SK-N-SH (cell line): ENCODE measurements at regions not wholly inside any gene's neighbourhood (a gene's known extent, or its start where the extent isn't known, plus 50 kb on each side); places are given as distances from the start of the nearest gene placed in this dataset.

Source experiments
- CTCF ChIA-PET: fragments of 300-600, 350-600 bp; formaldehyde crosslinking; extraction: SDS; loops from one replicate; lab custom pipeline; 2021; lab: Yijun Ruan, JAX
- POLR2A ChIA-PET: fragments of 350-600 bp; sonication (Branson Sonifier 250); formaldehyde crosslinking; extraction: SDS; loops from one replicate; lab custom pipeline; 2020; ENCODE audit warnings: antibody characterized with exemption, inconsistent platforms; lab: Yijun Ruan, JAX
- DNase-seq: peaks from one replicate; pipeline ENCODE4 v3.0.0; 2012
- H2AFZ ChIP-seq: fragments of 200-600 bp; sonication (generic); 2 replicates; pipeline ENCODE4 v1.8.1; 2016; ENCODE audit warnings: antibody characterized with exemption, mild to moderate bottlenecking, low read depth
- H3F3A ChIP-seq: fragments of 200-600 bp; sonication (generic); replicated peaks from 2 replicates; pipeline ENCODE3; 2016; ENCODE audit warnings: antibody characterized with exemption, mild to moderate bottlenecking; ENCODE audit not compliant: insufficient read depth
- H3K27ac ChIP-seq, 2 experiments: fragments of 200-500 bp in 1 of 2; fragments of 200-600 bp in 1 of 2; sonication (Bioruptor generic) in 1 of 2; sonication (generic), shearing (Covaris generic) in 1 of 2; 2 replicates each; pipeline versions ENCODE4 v1.5.1 to v1.6.1; 2014 to 2016; ENCODE audit warnings: low read depth in 2 of 2, inconsistent platforms in 1 of 2, low read length in 1 of 2, mild to moderate bottlenecking in 1 of 2, mixed read lengths in 1 of 2
- H3K27me3 ChIP-seq: fragments of 200-600 bp; sonication (generic), shearing (Covaris generic); 2 replicates; pipeline ENCODE4 v1.6.1; 2016; ENCODE audit warnings: mixed run types; ENCODE audit not compliant: insufficient read depth
- H3K36me3 ChIP-seq, 2 experiments: fragments of 200-500 bp in 1 of 2; fragments of 200-600 bp in 1 of 2; sonication (Bioruptor generic) in 1 of 2; sonication (generic) in 1 of 2; replicated peaks in 1 of 2; 2 replicates each; pipeline versions ENCODE3 to v1.5.1; 2014 to 2016; ENCODE audit warnings: low read length in 1 of 2, mild to moderate bottlenecking in 1 of 2; ENCODE audit not compliant: insufficient read depth in 2 of 2, control insufficient read depth in 1 of 2
- H3K4me1 ChIP-seq, 2 experiments: fragments of 200-500 bp in 1 of 2; fragments of 200-600 bp in 1 of 2; sonication (Bioruptor generic) in 1 of 2; sonication (generic), shearing (Covaris generic) in 1 of 2; 2 replicates each; pipeline versions ENCODE4 v1.5.1 to v1.6.1; 2014 to 2016; ENCODE audit warnings: low read depth in 1 of 2, low read length in 1 of 2, mixed run types in 1 of 2; ENCODE audit not compliant: insufficient read depth in 2 of 2, control insufficient read depth in 1 of 2
- H3K4me2 ChIP-seq: fragments of 200-600 bp; sonication (generic), shearing (Covaris generic); 2 replicates; pipeline ENCODE4 v1.6.1; 2017; ENCODE audit warnings: mixed run types
- H3K4me3 ChIP-seq, 2 experiments: fragments of 200-500 bp in 1 of 2; fragments of 200-600 bp in 1 of 2; sonication (Bioruptor generic) in 1 of 2; sonication (generic), shearing (Covaris generic) in 1 of 2; 2 replicates each; pipeline versions ENCODE4 v1.5.1 to v1.8.1; 2014 to 2016; ENCODE audit warnings: low read depth in 2 of 2, inconsistent platforms in 1 of 2, low read length in 1 of 2, mild to moderate bottlenecking in 1 of 2, mixed read lengths in 1 of 2, moderate library complexity in 1 of 2
- H3K79me2 ChIP-seq: fragments of 200-600 bp; sonication (generic); 2 replicates; pipeline ENCODE4 v1.8.1; 2017; ENCODE audit warnings: mild to moderate bottlenecking; ENCODE audit not compliant: insufficient read depth
- H3K9ac ChIP-seq: fragments of 200-600 bp; sonication (generic); 2 replicates; pipeline ENCODE4 v1.6.1; 2017; ENCODE audit warnings: mixed run types
- H3K9me2 ChIP-seq: fragments of 200-600 bp; sonication (generic); 2 replicates; pipeline ENCODE4 v1.6.1; 2017; ENCODE audit warnings: mixed run types
- H3K9me3 ChIP-seq: fragments of 200-600 bp; sonication (generic); 2 replicates; pipeline ENCODE4 v1.6.1; 2017; ENCODE audit warnings: mixed run types, mild to moderate bottlenecking, moderate library complexity
- H4K20me1 ChIP-seq: fragments of 200-600 bp; sonication (generic); 2 replicates; pipeline ENCODE4 v1.6.1; 2017; ENCODE audit warnings: mild to moderate bottlenecking, mixed run types; ENCODE audit not compliant: insufficient read depth
- EZH2phosphoT487 ChIP-seq: fragments of 200-600 bp; sonication (generic); IDR thresholded peaks from 2 replicates; pipeline ENCODE4 v1.6.1; 2017; ENCODE audit warnings: low read depth, mixed run types, mild to moderate bottlenecking, antibody characterized with exemption, moderate library complexity, borderline replicate concordance
- FOXJ3 ChIP-seq: sonication (generic); formaldehyde crosslinking; IDR thresholded peaks from 2 replicates; pipeline ENCODE4 v1.5.1; 2020; ENCODE audit warnings: mild to moderate bottlenecking, missing genetic modification reagents
- JUND ChIP-seq: IDR thresholded peaks from 2 replicates; pipeline ENCODE4 v1.4.0; 2012
- NFIC ChIP-seq: IDR thresholded peaks from 2 replicates; pipeline ENCODE4 v1.4.0; 2012; ENCODE audit warnings: borderline replicate concordance
- TCF12 ChIP-seq: IDR thresholded peaks from 2 replicates; pipeline ENCODE4 v1.4.0; 2012
- TEAD4 ChIP-seq: IDR thresholded peaks from 2 replicates; pipeline ENCODE4 v1.4.0; 2012; ENCODE audit warnings: mild to moderate bottlenecking, borderline replicate concordance; ENCODE audit not compliant: insufficient read depth
- WGBS: methylation state at CpG from one replicate; pipeline ENCODE4 v1.1.6; 2017; ENCODE audit warnings: low lambda C conversion rate; 5-methylcytosine and 5-hydroxymethylcytosine counted together
- TF ChIP-seq, protein P1 (sequence below): fragments of 150-350 bp; IDR thresholded peaks from 2 replicates; pipeline ENCODE4 v1.6.1; 2016; ENCODE audit warnings: mild to moderate bottlenecking, low read depth, low read length
- TF ChIP-seq, protein P2 (sequence below): fragments of 200-600 bp; sonication (generic); IDR thresholded peaks from 2 replicates; pipeline ENCODE4 v1.6.1; 2017; ENCODE audit warnings: antibody characterized with exemption, mild to moderate bottlenecking, moderate library complexity
- TF ChIP-seq, protein P3 (sequence below): IDR thresholded peaks from 2 replicates; pipeline ENCODE4 v1.4.0; 2012; ENCODE audit warnings: low read depth, borderline replicate concordance

DNA sequence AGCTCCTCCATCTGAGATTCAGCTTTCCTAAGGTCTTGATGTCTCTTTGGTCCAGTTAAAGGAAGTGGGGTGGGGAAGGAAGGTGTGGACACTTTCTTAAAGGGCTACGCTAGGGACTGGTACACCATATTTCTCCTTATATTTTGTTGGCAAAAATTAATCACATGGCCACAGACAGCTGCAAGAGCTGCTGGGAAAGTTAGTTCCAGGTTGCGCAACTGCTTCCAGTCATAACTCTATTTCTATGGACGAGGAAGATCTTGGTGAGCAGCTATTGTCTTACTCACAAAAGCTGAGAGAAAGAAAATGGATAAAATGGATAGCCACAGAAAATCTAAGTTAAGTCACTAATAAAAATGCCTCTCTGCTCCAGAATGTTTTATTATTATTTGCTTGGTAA is 60.7 kb upstream of the PPM1B start (continued):
- TF ChIP-seq, protein P1, sequence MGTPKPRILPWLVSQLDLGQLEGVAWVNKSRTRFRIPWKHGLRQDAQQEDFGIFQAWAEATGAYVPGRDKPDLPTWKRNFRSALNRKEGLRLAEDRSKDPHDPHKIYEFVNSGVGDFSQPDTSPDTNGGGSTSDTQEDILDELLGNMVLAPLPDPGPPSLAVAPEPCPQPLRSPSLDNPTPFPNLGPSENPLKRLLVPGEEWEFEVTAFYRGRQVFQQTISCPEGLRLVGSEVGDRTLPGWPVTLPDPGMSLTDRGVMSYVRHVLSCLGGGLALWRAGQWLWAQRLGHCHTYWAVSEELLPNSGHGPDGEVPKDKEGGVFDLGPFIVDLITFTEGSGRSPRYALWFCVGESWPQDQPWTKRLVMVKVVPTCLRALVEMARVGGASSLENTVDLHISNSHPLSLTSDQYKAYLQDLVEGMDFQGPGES = no peak
- TF ChIP-seq, protein P2, sequence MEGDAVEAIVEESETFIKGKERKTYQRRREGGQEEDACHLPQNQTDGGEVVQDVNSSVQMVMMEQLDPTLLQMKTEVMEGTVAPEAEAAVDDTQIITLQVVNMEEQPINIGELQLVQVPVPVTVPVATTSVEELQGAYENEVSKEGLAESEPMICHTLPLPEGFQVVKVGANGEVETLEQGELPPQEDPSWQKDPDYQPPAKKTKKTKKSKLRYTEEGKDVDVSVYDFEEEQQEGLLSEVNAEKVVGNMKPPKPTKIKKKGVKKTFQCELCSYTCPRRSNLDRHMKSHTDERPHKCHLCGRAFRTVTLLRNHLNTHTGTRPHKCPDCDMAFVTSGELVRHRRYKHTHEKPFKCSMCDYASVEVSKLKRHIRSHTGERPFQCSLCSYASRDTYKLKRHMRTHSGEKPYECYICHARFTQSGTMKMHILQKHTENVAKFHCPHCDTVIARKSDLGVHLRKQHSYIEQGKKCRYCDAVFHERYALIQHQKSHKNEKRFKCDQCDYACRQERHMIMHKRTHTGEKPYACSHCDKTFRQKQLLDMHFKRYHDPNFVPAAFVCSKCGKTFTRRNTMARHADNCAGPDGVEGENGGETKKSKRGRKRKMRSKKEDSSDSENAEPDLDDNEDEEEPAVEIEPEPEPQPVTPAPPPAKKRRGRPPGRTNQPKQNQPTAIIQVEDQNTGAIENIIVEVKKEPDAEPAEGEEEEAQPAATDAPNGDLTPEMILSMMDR = no peak
- TF ChIP-seq NFIC = no peak
- no peak for TF ChIP-seq TCF12

DNA sequence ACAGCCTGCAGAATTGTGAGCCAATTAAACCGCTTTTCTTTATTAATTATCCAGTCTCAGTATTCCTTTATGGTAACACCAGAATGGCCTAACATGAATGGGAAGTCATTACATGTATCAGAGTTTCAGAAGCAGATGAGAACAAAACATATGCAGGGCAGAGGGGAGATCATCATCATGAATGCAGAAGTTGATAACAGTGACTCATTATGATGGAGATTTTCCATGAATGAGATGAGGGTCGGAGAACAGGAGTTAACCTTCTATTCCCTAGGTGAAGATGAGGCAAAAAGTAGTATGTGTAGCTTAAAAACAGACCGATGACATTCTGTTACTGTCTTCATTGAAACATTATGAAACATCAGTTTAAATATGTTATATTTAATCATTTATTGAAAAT is 59.5 kb upstream of the PPM1B start:
- DNase-seq = no peak
- Histone ChIP-seq H3K9me3 (no peaks in the 10 kb centered on the region), H3K4me2 (no peak overlapping the region), H3K79me2 (no peaks in the 10 kb centered on the region), H3K36me3 (no peaks in the 10 kb centered on the region), H3K9ac (no peak overlapping the region), H3K9me2 (no peaks in the 10 kb centered on the region), H2AFZ (no peak overlapping the region), H3K4me1 (no peaks in the 10 kb centered on the region), H3K4me3 (no peak overlapping the region), H3K27ac (no peak overlapping the region), H4K20me1 (no peaks in the 10 kb centered on the region), H3K27me3 (no peaks in the 10 kb centered on the region), H3F3A (no peaks in the 10 kb centered on the region)
- CTCF ChIA-PET = interaction anchor here (1.0 to 2.5 kb wide), 2 partner anchors 18 to 78 kb away, joined by 3 to 6 read pairs; no protein-coding TSS in a partner anchor
- POLR2A ChIA-PET = no interaction called here
- WGBS = 72% methylated on average over 3 of the region's 3 CpGs
- TF ChIP-seq, protein P1 = no peak
- TF ChIP-seq, protein P3, sequence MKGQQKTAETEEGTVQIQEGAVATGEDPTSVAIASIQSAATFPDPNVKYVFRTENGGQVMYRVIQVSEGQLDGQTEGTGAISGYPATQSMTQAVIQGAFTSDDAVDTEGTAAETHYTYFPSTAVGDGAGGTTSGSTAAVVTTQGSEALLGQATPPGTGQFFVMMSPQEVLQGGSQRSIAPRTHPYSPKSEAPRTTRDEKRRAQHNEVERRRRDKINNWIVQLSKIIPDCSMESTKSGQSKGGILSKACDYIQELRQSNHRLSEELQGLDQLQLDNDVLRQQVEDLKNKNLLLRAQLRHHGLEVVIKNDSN = no peak

DNA sequence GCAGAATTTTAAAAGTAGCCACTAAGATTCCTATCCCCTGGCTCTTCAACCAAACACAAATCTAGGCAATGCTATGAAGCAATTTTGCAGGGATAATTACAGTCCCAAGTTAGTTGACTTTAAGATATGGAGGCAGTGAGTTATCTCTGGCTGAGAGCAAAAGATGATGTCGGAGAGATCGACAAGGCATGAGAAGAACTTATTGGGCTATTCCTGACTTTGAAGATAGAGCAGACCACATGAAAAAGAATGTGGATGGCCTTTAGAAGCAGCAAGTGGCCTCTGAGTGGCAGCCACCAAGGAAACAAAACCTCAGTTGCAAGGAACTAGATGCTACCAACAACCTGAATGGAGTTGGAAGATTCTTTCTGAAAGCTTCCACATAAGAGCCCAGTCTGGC is 58.2 kb upstream of the PPM1B start:
- Histone ChIP-seq H3K27ac (no peak overlapping the region), H3K4me2 (no peak overlapping the region), H4K20me1 (no peaks in the 10 kb centered on the region), H3K79me2 (no peaks in the 10 kb centered on the region), H3K9ac (no peak overlapping the region), H3K27me3 (no peaks in the 10 kb centered on the region), H3K4me1 (no peaks in the 10 kb centered on the region), H3F3A (no peaks in the 10 kb centered on the region), H3K9me2 (no peaks in the 10 kb centered on the region), H3K4me3 (no peak overlapping the region), H2AFZ (no peak overlapping the region), H3K36me3 (no peaks in the 10 kb centered on the region), H3K9me3 (no peaks in the 10 kb centered on the region)
- DNase-seq = no peak
- TF ChIP-seq EZH2phosphoT487 (no peak), JUND (no peak), FOXJ3 (CRISPR knock-in tag) (no peak), TEAD4 (no peak)
- TF ChIP-seq, protein P3 = no peak
- TF ChIP-seq, protein P1 = no peak
- WGBS = 38% methylated on average over 2 of the region's 2 CpGs
- ChIA-PET POLR2A (no interaction called here), CTCF (interaction anchor here (0.7 to 0.8 kb wide), 2 partner anchors 45 to 369 kb away, joined by 3 read pairs; no protein-coding TSS in a partner anchor)
